ENCODE measurements at regions not wholly inside any gene's neighbourhood (a gene's known extent, or its start where the extent isn't known, plus 50 kb on each side); places are given as distances from the start of the nearest gene placed in this dataset.

GRCh38 chr7:21370283-21370982 lies 57.5 kb upstream of the SP4 start:
- DNase-seq (ENCODE audit: extremely low spot score), result no peak
- CTCF ChIA-PET, result interaction anchor here (0.7 kb wide), 1 partner anchor 111 kb away, joined by 5 read pairs; no protein-coding TSS in a partner anchor
- no peak for TF ChIP-seq FOXA1 (IDR thresholded peaks at IDR 0.05)
- no peak for TF ChIP-seq CTBP1 (IDR thresholded peaks at IDR 0.05; ENCODE audit: borderline replicate concordance)
- no peak for TF ChIP-seq TARDBP (IDR thresholded peaks at IDR 0.05)
- no peak for TF ChIP-seq FOXM1 (IDR thresholded peaks at IDR 0.05; ENCODE audit: borderline replicate concordance)
- TF ChIP-seq HDGF (IDR thresholded peaks at IDR 0.05; ENCODE audit: borderline replicate concordance), result no peak
- TF ChIP-seq NFRKB (IDR thresholded peaks at IDR 0.05), result no peak
- TF ChIP-seq ZNF384 (IDR thresholded peaks at IDR 0.05), result no peak
- TF ChIP-seq SUZ12 (IDR thresholded peaks at IDR 0.05), result no peak
- TF ChIP-seq FOXK2 (IDR thresholded peaks at IDR 0.05), result no peak
- no peak for TF ChIP-seq ARNT (IDR thresholded peaks at IDR 0.05)
- TF ChIP-seq BHLHE40 (IDR thresholded peaks at IDR 0.05; ENCODE audit: borderline replicate concordance), result no peak
- no peak for TF ChIP-seq SP1 (IDR thresholded peaks at IDR 0.05)
- no peak for TF ChIP-seq L3MBTL2 (conservative IDR thresholded peaks at IDR 0.05)
- no peak for TF ChIP-seq ELF4 (IDR thresholded peaks at IDR 0.05)
- no peak for TF ChIP-seq LEF1 (IDR thresholded peaks at IDR 0.05; ENCODE audit: borderline replicate concordance)
- TF ChIP-seq PKNOX1 (IDR thresholded peaks at IDR 0.05), result no peak
- POLR2A ChIA-PET, result no interaction called here

GRCh38 chr7:21371360-21371759 lies 56.5 kb upstream of the SP4 start:
- CTCF ChIA-PET, result interaction anchor here (0.7 kb wide), 1 partner anchor 110 kb away, joined by 5 read pairs; no protein-coding TSS in a partner anchor
- POLR2A ChIA-PET, result no interaction called here
- DNase-seq (ENCODE audit: extremely low spot score), result no peak
- TF ChIP-seq ZNF384 (IDR thresholded peaks at IDR 0.05), result no peak

GRCh38 chr7:21373031-21373430 lies 54.9 kb upstream of the SP4 start:
- DNase-seq (ENCODE audit: extremely low spot score), result no peak
- no peak for TF ChIP-seq SP1 (IDR thresholded peaks at IDR 0.05)
- TF ChIP-seq ARNT (IDR thresholded peaks at IDR 0.05), result no peak
- no peak for TF ChIP-seq HDGF (IDR thresholded peaks at IDR 0.05; ENCODE audit: borderline replicate concordance)
- no peak for TF ChIP-seq FOXM1 (IDR thresholded peaks at IDR 0.05; ENCODE audit: borderline replicate concordance)
- TF ChIP-seq PKNOX1 (IDR thresholded peaks at IDR 0.05), result no peak
- no peak for TF ChIP-seq BHLHE40 (IDR thresholded peaks at IDR 0.05; ENCODE audit: borderline replicate concordance)
- TF ChIP-seq ELF4 (IDR thresholded peaks at IDR 0.05), result no peak
- no peak for TF ChIP-seq LEF1 (IDR thresholded peaks at IDR 0.05; ENCODE audit: borderline replicate concordance)
- TF ChIP-seq ZNF384 (IDR thresholded peaks at IDR 0.05), result no peak
- TF ChIP-seq CTBP1 (IDR thresholded peaks at IDR 0.05; ENCODE audit: borderline replicate concordance), result no peak
- no peak for TF ChIP-seq L3MBTL2 (conservative IDR thresholded peaks at IDR 0.05)
- TF ChIP-seq FOXK2 (IDR thresholded peaks at IDR 0.05), result no peak
- no peak for TF ChIP-seq NFRKB (IDR thresholded peaks at IDR 0.05)
- no peak for TF ChIP-seq FOXA1 (IDR thresholded peaks at IDR 0.05)
- CTCF ChIA-PET, result no interaction called here
- POLR2A ChIA-PET, result no interaction called here

- TF ChIP-seq CTBP1 (IDR thresholded peaks at IDR 0.05; ENCODE audit: borderline replicate concordance) (no peak), FOXK2 (IDR thresholded peaks at IDR 0.05) (no peak), FOXM1 (IDR thresholded peaks at IDR 0.05; ENCODE audit: borderline replicate concordance) (no peak), SP1 (IDR thresholded peaks at IDR 0.05) (no peak), LEF1 (IDR thresholded peaks at IDR 0.05; ENCODE audit: borderline replicate concordance) (no peak), TARDBP (IDR thresholded peaks at IDR 0.05) (no peak), SUZ12 (IDR thresholded peaks at IDR 0.05) (no peak), ELF4 (IDR thresholded peaks at IDR 0.05) (no peak), ZNF384 (IDR thresholded peaks at IDR 0.05) (no peak), L3MBTL2 (conservative IDR thresholded peaks at IDR 0.05) (no peak), FOXA1 (IDR thresholded peaks at IDR 0.05) (no peak), NFRKB (IDR thresholded peaks at IDR 0.05) (no peak), PKNOX1 (IDR thresholded peaks at IDR 0.05) (no peak), HDGF (IDR thresholded peaks at IDR 0.05; ENCODE audit: borderline replicate concordance) (no peak), ARNT (IDR thresholded peaks at IDR 0.05) (no peak)
- DNase-seq (ENCODE audit: extremely low spot score), result no peak
- ChIA-PET CTCF (no interaction called here), POLR2A (no interaction called here)
Observed at GRCh38 chr7:21374134-21374533, 53.7 kb upstream of the SP4 start.

GRCh38 chr7:21377545-21377944 lies 50.3 kb upstream of the SP4 start:
- CTCF ChIA-PET, result no interaction called here
- TF ChIP-seq ZNF384 (IDR thresholded peaks at IDR 0.05), result no peak
- no peak for TF ChIP-seq ELF4 (IDR thresholded peaks at IDR 0.05)
- no peak for TF ChIP-seq LEF1 (IDR thresholded peaks at IDR 0.05; ENCODE audit: borderline replicate concordance)
- TF ChIP-seq CTBP1 (IDR thresholded peaks at IDR 0.05; ENCODE audit: borderline replicate concordance), result no peak
- no peak for TF ChIP-seq FOXM1 (IDR thresholded peaks at IDR 0.05; ENCODE audit: borderline replicate concordance)
- TF ChIP-seq FOXA1 (IDR thresholded peaks at IDR 0.05), result no peak
- TF ChIP-seq SP1 (IDR thresholded peaks at IDR 0.05), result no peak
- TF ChIP-seq L3MBTL2 (conservative IDR thresholded peaks at IDR 0.05), result no peak
- TF ChIP-seq NFRKB (IDR thresholded peaks at IDR 0.05), result no peak
- no peak for TF ChIP-seq PKNOX1 (IDR thresholded peaks at IDR 0.05)
- TF ChIP-seq FOXK2 (IDR thresholded peaks at IDR 0.05), result no peak
- TF ChIP-seq SUZ12 (IDR thresholded peaks at IDR 0.05), result no peak
- TF ChIP-seq BHLHE40 (IDR thresholded peaks at IDR 0.05; ENCODE audit: borderline replicate concordance), result no peak
- TF ChIP-seq ARNT (IDR thresholded peaks at IDR 0.05), result no peak
- no peak for TF ChIP-seq HDGF (IDR thresholded peaks at IDR 0.05; ENCODE audit: borderline replicate concordance)
- TF ChIP-seq TARDBP (IDR thresholded peaks at IDR 0.05), result no peak
- no peak for DNase-seq (ENCODE audit: extremely low spot score)
- POLR2A ChIA-PET, result no interaction called here
